GM12891 (cell line): ENCODE measurements at regions not wholly inside any gene's neighbourhood (a gene's known extent, or its start where the extent isn't known, plus 50 kb on each side); places are given as distances from the start of the nearest gene placed in this dataset.

ENCODE experiments used
- POLR2A ChIP-seq: IDR thresholded peaks from 2 replicates; pipeline ENCODE4 v1.6.1; 2011; ENCODE audit warnings: low read depth, low read length, control low read depth
- POLR2AphosphoS5 ChIP-seq: IDR thresholded peaks from 2 replicates; pipeline ENCODE4 v1.6.1; 2011; ENCODE audit warnings: low read depth, low read length, control low read depth
- TAF1 ChIP-seq: IDR thresholded peaks from 2 replicates; pipeline ENCODE4 v1.6.1; 2011; ENCODE audit warnings: low read depth, low read length, control low read depth

DNA sequence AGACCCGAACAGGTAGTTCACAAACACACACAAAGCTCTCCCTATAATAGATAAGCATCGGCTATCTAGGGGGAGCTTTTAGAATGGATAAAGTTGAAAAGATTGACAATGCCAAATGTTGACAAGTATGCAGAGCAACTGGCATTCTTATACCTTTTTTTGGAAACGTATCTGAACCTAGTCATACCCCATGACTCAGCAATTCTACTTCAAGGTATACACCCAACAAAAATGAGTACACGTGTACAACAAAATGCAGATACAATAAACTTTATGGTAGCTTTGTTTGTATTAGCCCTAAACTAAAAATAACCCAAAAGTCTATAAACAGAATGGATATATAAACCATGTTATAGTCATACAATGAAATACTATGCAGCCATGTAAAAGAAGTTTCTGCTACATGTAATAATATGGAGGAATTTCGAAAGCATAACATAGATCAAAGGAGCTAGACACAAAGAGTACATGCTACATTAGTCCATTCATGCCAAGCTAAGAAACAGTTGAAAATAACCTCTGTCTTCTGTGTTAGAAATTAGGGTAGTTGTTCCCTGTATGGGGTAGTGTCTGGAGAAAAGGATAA, 718.5 kb upstream of the ZNF608 start:
- TF ChIP-seq POLR2AphosphoS5 (no peak), POLR2A (no peak), TAF1 (no peak)
